IMR-90 (cell line): ENCODE measurements at regions not wholly inside any gene's neighbourhood (a gene's known extent, or its start where the extent isn't known, plus 50 kb on each side); places are given as distances from the start of the nearest gene placed in this dataset.

Experiments
- ATAC-seq: fragments of 200-7000 bp; cut with Tn5 transposase; 2 replicates; pipeline ENCODE4 v1.9.1; 2020; ENCODE audit warnings: low read depth, mild to moderate bottlenecking, moderate library complexity
- BruUV-seq: library from RNA; stranded (reverse); fragments of 400-500 nt; replicated peaks from 2 replicates; lab custom pipeline; 2021; lab: Mats Ljungman, UMichigan
- CTCF ChIA-PET: fragments of 300-600 bp; formaldehyde crosslinking; extraction: SDS; loops from one replicate; lab custom pipeline; 2021; ENCODE audit warnings: antibody characterized with exemption; lab: Yijun Ruan, JAX
- POLR2A ChIA-PET: fragments of 300-600 bp; sonication (Branson Sonifier 250); formaldehyde crosslinking; loops from one replicate; lab custom pipeline; 2022; ENCODE audit warnings: antibody characterized with exemption; ENCODE audit not compliant: unreplicated experiment; lab: Charles Lee
- DNase-seq: peaks from one replicate; pipeline ENCODE4 v3.0.0; 2013
- H2AFZ ChIP-seq: replicated peaks from 2 replicates; pipeline ENCODE3; 2013; ENCODE audit warnings: low read length, mild to moderate bottlenecking; ENCODE audit not compliant: poor library complexity
- H2AK5ac ChIP-seq: 2 replicates; pipeline ENCODE4 v1.6.1; 2013; ENCODE audit warnings: low read depth, low read length, inconsistent platforms
- H2AK9ac ChIP-seq: replicated peaks from 2 replicates; pipeline ENCODE3; 2013; ENCODE audit warnings: mild to moderate bottlenecking, low read depth, low read length, moderate library complexity; ENCODE audit not compliant: poor library complexity
- H2BK120ac ChIP-seq: 2 replicates; pipeline ENCODE4 v1.6.1; 2013; ENCODE audit warnings: low read depth, low read length, inconsistent platforms
- H2BK15ac ChIP-seq: 3 replicates; pipeline ENCODE4 v1.6.1; 2013; ENCODE audit warnings: low read depth, low read length, inconsistent platforms
- H2BK20ac ChIP-seq: 2 replicates; pipeline ENCODE4 v1.6.1; 2013; ENCODE audit warnings: low read depth, mild to moderate bottlenecking, inconsistent platforms, low read length, moderate library complexity
- H2BK5ac ChIP-seq: 2 replicates; pipeline ENCODE4 v1.6.1; 2013; ENCODE audit warnings: mild to moderate bottlenecking, low read depth, low read length, inconsistent platforms; ENCODE audit not compliant: poor library complexity, severe bottlenecking
- H3K14ac ChIP-seq: replicated peaks from 2 replicates; pipeline ENCODE4 v1.6.1; 2013; ENCODE audit warnings: low read depth, low read length, inconsistent platforms
- H3K18ac ChIP-seq: 2 replicates; pipeline ENCODE4 v1.6.1; 2013; ENCODE audit warnings: low read depth, low read length, control low read depth
- H3K23ac ChIP-seq: 2 replicates; pipeline ENCODE4 v1.6.1; 2013; ENCODE audit warnings: low read depth, low read length, inconsistent platforms
- H3K27ac ChIP-seq: 2 replicates; pipeline ENCODE4 v1.5.1; 2013; ENCODE audit warnings: mild to moderate bottlenecking, control low read depth, low read length; ENCODE audit not compliant: insufficient read depth
- H3K27me3 ChIP-seq: 2 replicates; pipeline ENCODE4 v1.6.1; 2013; ENCODE audit warnings: low read length; ENCODE audit not compliant: control insufficient read depth, insufficient read depth
- H3K36me3 ChIP-seq: 2 replicates; pipeline ENCODE4 v1.6.1; 2013; ENCODE audit warnings: low read length, mixed read lengths; ENCODE audit not compliant: control insufficient read depth, insufficient read depth
- H3K4ac ChIP-seq: 2 replicates; pipeline ENCODE4 v1.6.1; 2013; ENCODE audit warnings: low read depth, low read length, inconsistent platforms
- H3K4me1 ChIP-seq: 2 replicates; pipeline ENCODE4 v1.6.1; 2013; ENCODE audit warnings: low read length, mixed read lengths; ENCODE audit not compliant: control insufficient read depth, insufficient read depth
- H3K4me2 ChIP-seq: 2 replicates; pipeline ENCODE4 v1.6.1; 2013; ENCODE audit warnings: low read depth, mild to moderate bottlenecking, control low read depth, low read length, moderate library complexity
- H3K4me3 ChIP-seq: 2 replicates; pipeline ENCODE4 v1.5.1; 2013; ENCODE audit warnings: low read depth, mild to moderate bottlenecking, control low read depth, low read length, moderate library complexity; ENCODE audit not compliant: insufficient read depth
- H3K56ac ChIP-seq: 2 replicates; pipeline ENCODE4 v1.6.1; 2013; ENCODE audit warnings: low read length, inconsistent platforms; ENCODE audit not compliant: insufficient read depth; ENCODE audit errors: extremely low read depth
- H3K79me1 ChIP-seq, 2 experiments: 2 replicates each; pipeline ENCODE4 v1.6.1; 2013; ENCODE audit warnings: low read length in 2 of 2, inconsistent platforms in 1 of 2, low read depth in 1 of 2
- H3K9ac ChIP-seq: 2 replicates; pipeline ENCODE4 v1.6.1; 2013; ENCODE audit warnings: low read depth, low read length, control low read depth
- H3K9me1 ChIP-seq: 2 replicates; pipeline ENCODE4 v1.6.1; 2013; ENCODE audit warnings: low read length, inconsistent platforms; ENCODE audit not compliant: insufficient read depth
- H3K9me3 ChIP-seq: 2 replicates; pipeline ENCODE4 v1.6.1; 2013; ENCODE audit warnings: low read length; ENCODE audit not compliant: control insufficient read depth, insufficient read depth
- H4K20me1 ChIP-seq: 2 replicates; pipeline ENCODE4 v1.6.1; 2013; ENCODE audit warnings: low read length, inconsistent platforms; ENCODE audit not compliant: insufficient read depth
- H4K5ac ChIP-seq: 2 replicates; pipeline ENCODE4 v1.6.1; 2013; ENCODE audit warnings: mild to moderate bottlenecking, low read depth, low read length, control low read depth
- H4K8ac ChIP-seq, 2 experiments: 2 replicates each; pipeline ENCODE4 v1.6.1; 2013; ENCODE audit warnings: low read depth in 2 of 2, low read length in 2 of 2, control low read depth in 1 of 2, inconsistent platforms in 1 of 2
- H4K91ac ChIP-seq: 2 replicates; pipeline ENCODE4 v1.6.1; 2013; ENCODE audit warnings: low read depth, low read length, inconsistent platforms; ENCODE audit not compliant: insufficient read depth
- BHLHE40 ChIP-seq: fragments of 150-350 bp; IDR thresholded peaks from 2 replicates; pipeline ENCODE4 v1.6.1; 2016; ENCODE audit warnings: mild to moderate bottlenecking, low read depth, low read length
- CEBPB ChIP-seq: IDR thresholded peaks from 2 replicates; pipeline ENCODE4 v1.6.1; 2012; ENCODE audit warnings: low read depth, low read length, improper control_type of control experiment
- CHD1 ChIP-seq: IDR thresholded peaks from 2 replicates; pipeline ENCODE4 v1.6.1; 2012; ENCODE audit warnings: low read depth, low read length, improper control_type of control experiment
- CTCF ChIP-seq: conservative IDR thresholded peaks from 2 replicates; pipeline ENCODE4 v1.5.1; 2012; ENCODE audit warnings: mild to moderate bottlenecking, low read depth, low read length, improper control_type of control experiment
- FOS ChIP-seq: fragments of 150-350 bp; IDR thresholded peaks from 2 replicates; pipeline ENCODE4 v1.6.1; 2016; ENCODE audit warnings: low read depth, low read length
- MAFK ChIP-seq: IDR thresholded peaks from 2 replicates; pipeline ENCODE4 v1.6.1; 2012; ENCODE audit warnings: low read depth, low read length, improper control_type of control experiment
- MAZ ChIP-seq: IDR thresholded peaks from 2 replicates; pipeline ENCODE4 v1.6.1; 2012; ENCODE audit warnings: low read depth, mild to moderate bottlenecking, low read length, improper control_type of control experiment, moderate library complexity, borderline replicate concordance
- MXI1 ChIP-seq: IDR thresholded peaks from 2 replicates; pipeline ENCODE4 v1.6.1; 2012; ENCODE audit warnings: low read depth, mild to moderate bottlenecking, low read length, moderate library complexity, borderline replicate concordance
- NFE2L2 ChIP-seq: fragments of 150-350 bp; IDR thresholded peaks from 2 replicates; pipeline ENCODE4 v1.6.1; 2016; ENCODE audit warnings: low read depth, mild to moderate bottlenecking, low read length
- POLR2A ChIP-seq: IDR thresholded peaks from 2 replicates; pipeline ENCODE4 v1.6.1; 2012; ENCODE audit warnings: mild to moderate bottlenecking, low read depth, low read length
- RAD21 ChIP-seq: IDR thresholded peaks from 2 replicates; pipeline ENCODE4 v1.6.1; 2012; ENCODE audit warnings: low read length, improper control_type of control experiment
- RCOR1 ChIP-seq: IDR thresholded peaks from 2 replicates; pipeline ENCODE4 v1.6.1; 2012; ENCODE audit warnings: mild to moderate bottlenecking, low read length, improper control_type of control experiment; ENCODE audit not compliant: insufficient replicate concordance
- RFX5 ChIP-seq: IDR thresholded peaks from 2 replicates; pipeline ENCODE4 v1.8.0; 2012; ENCODE audit warnings: low read depth, mild to moderate bottlenecking, low read length, moderate library complexity
- SMC3 ChIP-seq: fragments of 150-350 bp; IDR thresholded peaks from 2 replicates; pipeline ENCODE4 v1.6.1; 2016; ENCODE audit warnings: low read depth, mild to moderate bottlenecking, antibody characterized with exemption, low read length, moderate library complexity
- WGBS, 2 experiments: methylation state at CpG; one replicate each; pipeline versions ENCODE4 v1.1.5 to v1.1.7; 2013; ENCODE audit warnings: missing lambda C conversion rate in 2 of 2; ENCODE audit not compliant: insufficient read length in 1 of 2; ENCODE audit errors: extremely low coverage in 2 of 2; 5-methylcytosine and 5-hydroxymethylcytosine counted together
- dilution Hi-C: fragments of 300-500 bp; cut with HindIII; formaldehyde crosslinking; loops from one replicate; pipeline ENCODE4 v1.14.3; 2018; ENCODE audit warnings: low sequenced_read_pairs; ENCODE audit not compliant: unreplicated experiment
- in situ Hi-C: fragments of 300-500 bp; cut with MboI; formaldehyde crosslinking; loops from 3 replicates; pipeline ENCODE4 v1.14.3; 2019; ENCODE audit warnings: low sequenced_read_pairs, inconsistent platforms, mixed read lengths
- intact Hi-C: fragments of 100-400 bp; cut with micrococcal nuclease; formaldehyde crosslinking; loops from 2 replicates; pipeline ENCODE4 v1.10.0; 2022
- TF ChIP-seq, protein P1 (sequence below): fragments of 150-350 bp; IDR thresholded peaks from 2 replicates; pipeline ENCODE4 v1.6.1; 2016; ENCODE audit warnings: low read depth, mild to moderate bottlenecking, low read length, moderate library complexity, borderline replicate concordance
- TF ChIP-seq, protein P2 (sequence below): fragments of 150-350 bp; IDR thresholded peaks from 2 replicates; pipeline ENCODE4 v1.6.1; 2017; ENCODE audit warnings: mild to moderate bottlenecking, antibody characterized with exemption, low read length, low read depth

- no peak overlapping the region for H3K27ac ChIP-seq
- no peak for ATAC-seq
- H4K5ac ChIP-seq = no peak overlapping the region
- no peak overlapping the region for H2BK15ac ChIP-seq
- in situ Hi-C loops (no loop called here), intact Hi-C loops (no loop called here), dilution Hi-C loops (no loop called here)
- no peak overlapping the region for H3K18ac ChIP-seq
- H4K20me1 ChIP-seq = no peaks in the 10 kb centered on the region
- H4K91ac ChIP-seq = no peak overlapping the region
- H4K8ac ChIP-seq = no peak overlapping the region; a peak in 1 of 4 replicates
- H3K56ac ChIP-seq = no peak overlapping the region
- no peaks in the 10 kb centered on the region for H3K9me1 ChIP-seq
- no peaks in the 10 kb centered on the region for H3K36me3 ChIP-seq
- TF ChIP-seq BHLHE40 (no peak), FOS (no peak), NFE2L2 (no peak), MAFK (no peak), MXI1 (no peak), CEBPB (no peak), MAZ (no peak), RCOR1 (no peak), CTCF (no peak), CHD1 (no peak), POLR2A (no peak), RAD21 (no peak), SMC3 (no peak), RFX5 (no peak)
- TF ChIP-seq, protein P1, sequence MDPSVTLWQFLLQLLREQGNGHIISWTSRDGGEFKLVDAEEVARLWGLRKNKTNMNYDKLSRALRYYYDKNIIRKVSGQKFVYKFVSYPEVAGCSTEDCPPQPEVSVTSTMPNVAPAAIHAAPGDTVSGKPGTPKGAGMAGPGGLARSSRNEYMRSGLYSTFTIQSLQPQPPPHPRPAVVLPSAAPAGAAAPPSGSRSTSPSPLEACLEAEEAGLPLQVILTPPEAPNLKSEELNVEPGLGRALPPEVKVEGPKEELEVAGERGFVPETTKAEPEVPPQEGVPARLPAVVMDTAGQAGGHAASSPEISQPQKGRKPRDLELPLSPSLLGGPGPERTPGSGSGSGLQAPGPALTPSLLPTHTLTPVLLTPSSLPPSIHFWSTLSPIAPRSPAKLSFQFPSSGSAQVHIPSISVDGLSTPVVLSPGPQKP = no peak
- TF ChIP-seq, protein P2, sequence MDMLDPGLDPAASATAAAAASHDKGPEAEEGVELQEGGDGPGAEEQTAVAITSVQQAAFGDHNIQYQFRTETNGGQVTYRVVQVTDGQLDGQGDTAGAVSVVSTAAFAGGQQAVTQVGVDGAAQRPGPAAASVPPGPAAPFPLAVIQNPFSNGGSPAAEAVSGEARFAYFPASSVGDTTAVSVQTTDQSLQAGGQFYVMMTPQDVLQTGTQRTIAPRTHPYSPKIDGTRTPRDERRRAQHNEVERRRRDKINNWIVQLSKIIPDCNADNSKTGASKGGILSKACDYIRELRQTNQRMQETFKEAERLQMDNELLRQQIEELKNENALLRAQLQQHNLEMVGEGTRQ = no peak
- no peak for DNase-seq
- H3K14ac ChIP-seq = no peak overlapping the region
- no peak overlapping the region for H2AFZ ChIP-seq
- ChIA-PET CTCF (no interaction called here), POLR2A (no interaction called here)
- H2BK5ac ChIP-seq = no peak overlapping the region
- H3K4me1 ChIP-seq = no peaks in the 10 kb centered on the region; the same call in 1 of the 2 replicates
- no peak overlapping the region for H2AK5ac ChIP-seq
- H2AK9ac ChIP-seq = no peak overlapping the region
- no CpG with 5 or more reads among the region's 2 CpGs for WGBS, 2 experiments
- H3K9me3 ChIP-seq = no peaks in the 10 kb centered on the region
- no peak overlapping the region for H3K4me2 ChIP-seq
- H3K4ac ChIP-seq = no peak overlapping the region
- H3K79me1 ChIP-seq = no peaks in the 10 kb centered on the region
- BruUV-seq = no TSS peak
- H3K4me3 ChIP-seq = no peak overlapping the region
- H3K27me3 ChIP-seq = no peaks in the 10 kb centered on the region
- H3K23ac ChIP-seq = no peak overlapping the region
- H3K9ac ChIP-seq = no peak overlapping the region
- H2BK20ac ChIP-seq = no peak overlapping the region
- no peak overlapping the region for H2BK120ac ChIP-seq
Observed at GRCh38 chr7:41084381-41084780, 618.5 kb downstream of the INHBA start.
